KMS-11 (cell line): ENCODE measurements at regions not wholly inside any gene's neighbourhood (a gene's known extent, or its start where the extent isn't known, plus 50 kb on each side); places are given as distances from the start of the nearest gene placed in this dataset.

Experiments
- H2AFZ ChIP-seq: fragments of 200-600 bp; sonication (generic); 2 replicates; pipeline ENCODE4 v1.6.1; 2016; ENCODE audit warnings: antibody characterized with exemption, mixed run types, low read depth
- H3K27ac ChIP-seq: fragments of 200-600 bp; sonication (generic); 2 replicates; pipeline ENCODE4 v1.6.1; 2016; ENCODE audit warnings: mild to moderate bottlenecking, mixed run types
- H3K27me3 ChIP-seq: fragments of 200-600 bp; sonication (generic); 2 replicates; pipeline ENCODE4 v1.6.1; 2017; ENCODE audit warnings: mild to moderate bottlenecking, low read depth, mixed run types, moderate library complexity; ENCODE audit not compliant: insufficient read depth
- H3K36me3 ChIP-seq: fragments of 200-600 bp; sonication (generic); 2 replicates; pipeline ENCODE4 v1.6.1; 2017; ENCODE audit warnings: mild to moderate bottlenecking, mixed run types; ENCODE audit not compliant: insufficient read depth
- H3K4me1 ChIP-seq: fragments of 200-600 bp; sonication (generic); 2 replicates; pipeline ENCODE4 v1.6.1; 2016; ENCODE audit warnings: mild to moderate bottlenecking, low read depth, mixed run types; ENCODE audit not compliant: poor library complexity, severe bottlenecking
- H3K4me2 ChIP-seq: fragments of 200-600 bp; sonication (generic); 2 replicates; pipeline ENCODE4 v1.7.0; 2016; ENCODE audit warnings: mild to moderate bottlenecking, mixed run types
- H3K4me3 ChIP-seq: fragments of 200-600 bp; sonication (generic); IDR thresholded peaks from 2 replicates; pipeline ENCODE4 v1.6.1; 2017; ENCODE audit warnings: low read depth, low read length, mixed read lengths; ENCODE audit not compliant: insufficient read depth
- H3K79me2 ChIP-seq: fragments of 200-600 bp; sonication (generic); 2 replicates; pipeline ENCODE4 v1.6.1; 2016; ENCODE audit warnings: low read depth, mixed run types; ENCODE audit not compliant: insufficient read depth
- H3K9ac ChIP-seq: fragments of 200-600 bp; sonication (generic); 2 replicates; pipeline ENCODE4 v1.6.1; 2016; ENCODE audit warnings: mild to moderate bottlenecking, mixed run types
- H4K20me1 ChIP-seq: fragments of 200-600 bp; sonication (generic); 2 replicates; pipeline ENCODE4 v1.6.1; 2016; ENCODE audit warnings: mild to moderate bottlenecking, mixed run types; ENCODE audit not compliant: insufficient read depth
- CTCF ChIP-seq: fragments of 200-600 bp; sonication (generic); conservative IDR thresholded peaks from 2 replicates; pipeline ENCODE4 v1.6.1; 2017; ENCODE audit warnings: low read depth, mild to moderate bottlenecking, antibody characterized with exemption, low read length, moderate library complexity, mixed read lengths

GRCh38 chr2:167767830-167768229 is 479.6 kb downstream of the STK39 start:
- no peaks in the 10 kb centered on the region for H3K36me3 ChIP-seq
- H4K20me1 ChIP-seq, result no peaks in the 10 kb centered on the region
- no peak overlapping the region for H3K4me3 ChIP-seq
- no peak overlapping the region for H2AFZ ChIP-seq
- no peaks in the 10 kb centered on the region for H3K27me3 ChIP-seq
- no peak for TF ChIP-seq CTCF
- H3K9ac ChIP-seq, result no peak overlapping the region
- no peak overlapping the region for H3K27ac ChIP-seq
- no peak overlapping the region for H3K4me2 ChIP-seq
- H3K79me2 ChIP-seq, result no peaks in the 10 kb centered on the region
- H3K4me1 ChIP-seq, result no peaks in the 10 kb centered on the region

DNA sequence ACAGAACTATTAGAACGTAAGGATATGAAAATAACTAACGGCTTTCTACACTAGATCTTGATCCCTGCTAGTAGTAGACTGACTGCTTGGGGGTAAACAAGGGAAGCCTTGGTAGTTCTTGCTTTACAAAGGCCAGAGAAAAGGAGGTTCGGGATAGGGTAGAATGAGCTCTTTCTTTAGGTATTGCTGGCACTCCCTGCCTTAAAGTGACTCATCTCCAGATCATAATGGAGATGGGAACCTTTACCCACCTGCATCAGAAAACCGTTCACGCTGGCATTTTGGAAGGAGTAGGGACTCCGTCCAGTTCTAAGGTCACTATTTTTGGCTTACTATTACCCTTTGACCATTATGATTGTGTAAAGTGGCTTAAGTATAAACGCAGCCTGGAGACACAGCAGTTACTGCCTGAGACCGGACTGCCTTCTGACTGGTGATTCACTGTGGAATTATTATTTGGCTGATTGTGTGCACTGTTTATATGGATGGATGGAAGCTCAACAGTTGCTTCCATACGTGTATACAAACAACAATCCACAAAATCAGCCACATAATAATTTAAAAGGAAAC is 482.5 kb downstream of the STK39 start:
- Histone ChIP-seq H3K79me2 (no peaks in the 10 kb centered on the region), H3K9ac (no peak overlapping the region), H3K4me3 (no peak overlapping the region), H2AFZ (no peak overlapping the region), H3K27ac (no peak overlapping the region), H4K20me1 (no peaks in the 10 kb centered on the region), H3K4me1 (no peaks in the 10 kb centered on the region), H3K27me3 (no peaks in the 10 kb centered on the region), H3K36me3 (no peaks in the 10 kb centered on the region), H3K4me2 (no peak overlapping the region)
- TF ChIP-seq CTCF, result no peak

GRCh38 chr2:167761465-167762136 is 485.8 kb downstream of the STK39 start:
- no peaks in the 10 kb centered on the region for H3K27me3 ChIP-seq
- no peak overlapping the region for H2AFZ ChIP-seq
- TF ChIP-seq CTCF, result no peak
- H3K36me3 ChIP-seq, result no peaks in the 10 kb centered on the region
- H3K79me2 ChIP-seq, result no peaks in the 10 kb centered on the region
- no peak overlapping the region for H3K9ac ChIP-seq
- H3K27ac ChIP-seq, result no peak overlapping the region
- no peaks in the 10 kb centered on the region for H4K20me1 ChIP-seq
- H3K4me2 ChIP-seq, result no peak overlapping the region
- H3K4me1 ChIP-seq, result no peaks in the 10 kb centered on the region
- no peak overlapping the region for H3K4me3 ChIP-seq

GRCh38 chr2:167759531-167759930 is 487.9 kb downstream of the STK39 start:
- no peak overlapping the region for H3K9ac ChIP-seq
- no peak overlapping the region for H3K4me3 ChIP-seq
- no peak overlapping the region for H2AFZ ChIP-seq
- TF ChIP-seq CTCF, result no peak
- no peaks in the 10 kb centered on the region for H3K79me2 ChIP-seq
- no peaks in the 10 kb centered on the region for H3K4me1 ChIP-seq
- no peak overlapping the region for H3K27ac ChIP-seq
- H4K20me1 ChIP-seq, result no peaks in the 10 kb centered on the region
- H3K27me3 ChIP-seq, result no peaks in the 10 kb centered on the region
- H3K4me2 ChIP-seq, result no peak overlapping the region
- H3K36me3 ChIP-seq, result no peaks in the 10 kb centered on the region
